ENCODE measurements at regions not wholly inside any gene's neighbourhood (a gene's known extent, or its start where the extent isn't known, plus 50 kb on each side); places are given as distances from the start of the nearest gene placed in this dataset.

DNA sequence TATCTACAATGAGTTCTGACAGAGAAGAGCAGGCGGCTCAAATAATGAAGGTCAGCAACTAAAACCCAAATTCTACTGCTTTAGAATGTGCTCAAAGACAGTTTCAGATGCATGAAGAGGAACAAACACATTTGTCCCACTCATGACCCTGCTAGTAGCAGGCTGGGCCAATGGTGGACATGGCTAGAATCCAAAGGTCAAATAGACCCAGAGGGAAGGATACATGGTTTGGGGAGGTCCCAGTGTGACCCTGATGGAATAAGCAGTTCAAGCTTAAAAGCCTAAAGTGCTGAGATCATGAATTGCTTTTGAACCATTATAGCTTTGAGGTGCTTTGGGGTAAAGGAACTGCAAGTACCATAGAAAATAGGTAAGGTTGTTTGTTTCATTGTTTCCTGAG is 450.7 kb downstream of the MID1IP1 start:
- TF ChIP-seq, protein P1, sequence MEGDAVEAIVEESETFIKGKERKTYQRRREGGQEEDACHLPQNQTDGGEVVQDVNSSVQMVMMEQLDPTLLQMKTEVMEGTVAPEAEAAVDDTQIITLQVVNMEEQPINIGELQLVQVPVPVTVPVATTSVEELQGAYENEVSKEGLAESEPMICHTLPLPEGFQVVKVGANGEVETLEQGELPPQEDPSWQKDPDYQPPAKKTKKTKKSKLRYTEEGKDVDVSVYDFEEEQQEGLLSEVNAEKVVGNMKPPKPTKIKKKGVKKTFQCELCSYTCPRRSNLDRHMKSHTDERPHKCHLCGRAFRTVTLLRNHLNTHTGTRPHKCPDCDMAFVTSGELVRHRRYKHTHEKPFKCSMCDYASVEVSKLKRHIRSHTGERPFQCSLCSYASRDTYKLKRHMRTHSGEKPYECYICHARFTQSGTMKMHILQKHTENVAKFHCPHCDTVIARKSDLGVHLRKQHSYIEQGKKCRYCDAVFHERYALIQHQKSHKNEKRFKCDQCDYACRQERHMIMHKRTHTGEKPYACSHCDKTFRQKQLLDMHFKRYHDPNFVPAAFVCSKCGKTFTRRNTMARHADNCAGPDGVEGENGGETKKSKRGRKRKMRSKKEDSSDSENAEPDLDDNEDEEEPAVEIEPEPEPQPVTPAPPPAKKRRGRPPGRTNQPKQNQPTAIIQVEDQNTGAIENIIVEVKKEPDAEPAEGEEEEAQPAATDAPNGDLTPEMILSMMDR (IDR thresholded peaks at IDR 0.05), result no peak
- H3K27ac ChIP-seq, result no peak overlapping the region
- no peak for DNase-seq (ENCODE audit: low spot score)
- H3K4me3 ChIP-seq, result no peak overlapping the region

DNA sequence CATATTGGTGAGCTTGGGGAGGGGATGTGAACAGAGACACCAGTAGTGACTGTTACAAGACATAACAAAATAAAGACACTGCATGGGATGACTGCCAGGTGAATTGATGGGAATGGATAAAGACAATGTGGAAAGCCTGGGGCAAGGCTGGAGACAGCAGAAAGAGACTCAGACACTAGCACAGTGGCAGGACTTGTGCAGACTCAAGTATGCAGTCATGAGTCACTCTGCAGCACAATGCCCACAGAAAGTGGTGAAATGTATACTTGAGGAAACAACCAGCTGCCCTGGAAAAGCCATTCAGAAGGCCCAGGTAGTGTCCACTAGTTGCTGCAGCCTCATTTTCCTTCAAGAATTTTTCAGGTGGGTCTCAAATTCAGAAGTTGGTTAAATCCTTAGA is 452.3 kb downstream of the MID1IP1 start:
- Histone ChIP-seq H3K27ac (no peak overlapping the region), H3K4me3 (no peak overlapping the region)
- TF ChIP-seq, protein P1 (IDR thresholded peaks at IDR 0.05), result no peak
- no peak for DNase-seq (ENCODE audit: low spot score)

DNA sequence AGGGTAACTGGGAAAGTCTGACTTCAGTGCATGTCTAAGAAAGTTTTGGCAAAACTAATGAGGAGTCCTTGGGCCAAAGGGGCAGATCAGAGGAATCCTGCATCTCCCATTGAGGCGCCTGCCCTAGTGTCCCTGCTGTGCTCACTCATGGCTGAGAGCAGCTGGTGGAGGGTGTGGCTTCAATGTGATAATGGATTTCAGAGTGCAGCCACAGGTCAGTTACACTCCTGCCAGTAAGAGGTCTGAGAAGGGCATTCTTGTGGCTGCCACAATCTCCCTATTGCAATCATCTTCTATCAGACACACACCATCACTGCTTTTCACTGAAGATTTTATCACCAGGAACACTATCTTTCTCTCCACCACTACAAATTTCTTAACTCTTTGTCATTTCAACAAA is 457.1 kb downstream of the MID1IP1 start:
- DNase-seq (ENCODE audit: low spot score), result no peak
- TF ChIP-seq, protein P1 (IDR thresholded peaks at IDR 0.05), result no peak

DNA sequence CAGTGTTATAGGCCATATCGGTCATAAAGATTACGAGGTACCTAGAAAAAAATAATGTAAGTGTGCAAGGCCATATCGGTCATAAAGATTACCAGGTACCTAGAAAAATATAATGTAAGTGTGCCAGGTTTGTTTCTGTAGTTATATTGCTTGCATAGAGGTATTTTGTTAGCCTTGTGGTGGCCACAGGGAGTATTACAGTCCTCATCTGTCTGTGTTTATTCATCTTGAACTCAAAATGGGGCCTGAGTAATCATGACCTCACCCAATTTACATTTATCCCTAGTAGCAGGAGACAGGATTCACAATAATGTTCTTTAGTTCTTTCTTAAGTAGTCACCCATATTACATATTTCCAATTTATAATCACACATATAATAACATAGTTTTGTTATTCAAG is 459.7 kb downstream of the MID1IP1 start:
- DNase-seq (ENCODE audit: low spot score), result no peak
- TF ChIP-seq, protein P1 (IDR thresholded peaks at IDR 0.05), result no peak
- no peak overlapping the region for H3K27ac ChIP-seq
- no peak overlapping the region for H3K4me3 ChIP-seq

More for the DNA sequence above, 457.1 kb downstream of the MID1IP1 start:
- Histone ChIP-seq H3K27ac (no peak overlapping the region), H3K4me3 (no peak overlapping the region)

DNA sequence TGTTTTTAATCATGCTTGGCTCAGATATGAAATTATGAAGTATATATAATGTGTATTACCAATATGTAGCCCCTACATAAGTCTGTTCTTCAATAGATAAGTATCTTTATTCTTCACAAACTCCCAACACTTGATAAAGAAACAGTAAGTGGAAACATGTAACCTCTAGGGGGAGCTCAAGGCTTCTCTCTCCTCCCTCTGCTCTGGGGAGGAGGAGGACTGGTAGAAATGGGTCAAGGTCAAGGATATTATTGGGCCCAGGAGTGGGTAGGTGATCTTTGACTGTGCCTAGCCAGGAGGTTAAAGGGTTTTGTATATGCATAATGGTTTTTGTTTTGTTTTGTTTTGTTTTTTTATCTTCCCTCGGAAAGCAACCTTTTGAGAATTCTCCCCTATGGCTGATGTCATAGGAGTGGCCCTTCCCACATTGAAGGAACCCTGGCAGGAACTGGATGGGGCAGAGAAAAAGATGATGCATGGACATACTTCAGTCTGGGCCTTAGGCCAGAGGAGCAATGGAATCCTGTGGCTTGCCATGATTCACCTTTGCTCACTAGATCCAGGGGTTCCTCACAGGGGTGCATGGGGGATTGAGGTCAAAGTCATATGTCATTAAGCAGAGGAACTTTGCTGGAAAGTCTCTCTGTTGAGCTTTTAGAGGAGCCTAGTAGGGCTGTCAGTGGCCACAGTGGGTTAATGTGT is 460.3 kb downstream of the MID1IP1 start:
- Histone ChIP-seq H3K4me3 (no peak overlapping the region), H3K27ac (no peak overlapping the region)
- TF ChIP-seq, protein P1 (IDR thresholded peaks at IDR 0.05), result peak; percentile 42
- no peak for DNase-seq (ENCODE audit: low spot score)

DNA sequence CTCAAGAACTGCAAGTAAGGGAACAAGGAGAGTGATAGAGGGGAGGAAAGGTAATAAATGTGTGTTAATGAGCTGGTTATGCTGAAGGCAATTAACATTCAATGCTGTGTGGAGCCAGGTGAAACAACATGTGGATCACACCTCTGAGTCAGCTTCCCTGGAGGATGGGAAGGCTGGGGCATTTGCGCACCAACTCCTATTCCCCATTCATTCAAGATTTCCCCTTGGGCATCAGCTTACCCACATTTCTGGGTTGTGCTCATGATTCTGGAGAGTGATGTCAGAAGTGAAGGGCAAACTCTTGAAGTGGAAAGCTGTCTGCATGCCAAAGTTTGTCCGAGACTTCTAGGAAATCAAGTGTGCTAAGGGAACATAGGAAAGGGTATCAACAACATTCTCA is 461.4 kb downstream of the MID1IP1 start:
- TF ChIP-seq, protein P1 (IDR thresholded peaks at IDR 0.05), result no peak
- no peak for DNase-seq (ENCODE audit: low spot score)
- no peak overlapping the region for H3K27ac ChIP-seq
- no peak overlapping the region for H3K4me3 ChIP-seq

DNA sequence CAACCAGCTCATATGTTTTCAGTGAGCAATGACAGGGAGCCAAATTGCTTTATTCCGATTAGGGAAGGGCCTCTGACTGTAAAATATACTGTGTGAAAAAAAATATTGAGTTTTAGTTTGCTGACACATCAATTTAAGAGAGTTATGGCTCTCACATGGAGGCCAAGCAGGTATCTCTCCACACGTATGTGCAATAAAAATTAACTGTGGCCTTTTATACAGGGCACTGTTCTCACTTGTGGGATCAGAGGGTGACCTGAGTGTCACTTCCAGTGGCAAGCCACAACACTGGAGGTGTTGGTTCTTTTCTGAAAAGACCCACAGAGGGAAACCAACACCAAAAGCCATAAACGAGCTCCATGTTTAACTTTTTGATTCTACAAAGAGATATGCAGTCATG is 462.8 kb downstream of the MID1IP1 start:
- Histone ChIP-seq H3K4me3 (no peak overlapping the region), H3K27ac (no peak overlapping the region)
- TF ChIP-seq, protein P1 (IDR thresholded peaks at IDR 0.05), result no peak
- DNase-seq (ENCODE audit: low spot score), result no peak

Measured in coronary artery (tissue), 2 donors.